WTC11 (cell line): ENCODE measurements at regions not wholly inside any gene's neighbourhood (a gene's known extent, or its start where the extent isn't known, plus 50 kb on each side); places are given as distances from the start of the nearest gene placed in this dataset.
A peak's percentile ranks its signal among the peaks of the same experiment; 100 is the strongest.

Experiments used
- ATAC-seq: fragments of 200-7000 bp; cut with Tn5 transposase; 2 replicates; pipeline ENCODE4 v1.10.0; 2021; ENCODE audit warnings: mild to moderate bottlenecking, moderate library complexity
- CTCF ChIA-PET: fragments of 300-600 bp; sonication (Branson Sonifier 250); formaldehyde crosslinking; loops from one replicate; lab custom pipeline; 2021; ENCODE audit warnings: antibody characterized with exemption; lab: Charles Lee
- POLR2A ChIA-PET: fragments of 350-600 bp; sonication (Branson Sonifier 250); formaldehyde crosslinking; loops from one replicate; lab custom pipeline; 2021; ENCODE audit warnings: antibody characterized with exemption; lab: Charles Lee
- DNase-seq: peaks from one replicate; pipeline ENCODE4 v3.0.0; 2021; ENCODE audit warnings: low spot score
- H3K27ac Mint-ChIP-seq: 2 replicates; pipeline ENCODE4 v1.8.0; 2021; ENCODE audit warnings: mixed read lengths
- H3K27me3 Mint-ChIP-seq: 2 replicates; pipeline ENCODE4 v1.8.0; 2021; ENCODE audit warnings: low read depth, mild to moderate bottlenecking, moderate library complexity, mixed read lengths
- H3K36me3 Mint-ChIP-seq: 2 replicates; pipeline ENCODE4 v1.8.0; 2021; ENCODE audit warnings: mixed read lengths
- H3K4me1 Mint-ChIP-seq: 2 replicates; pipeline ENCODE4 v1.8.0; 2022; ENCODE audit warnings: mixed read lengths
- H3K4me3 Mint-ChIP-seq: 2 replicates; pipeline ENCODE4 v1.8.0; 2021; ENCODE audit warnings: mild to moderate bottlenecking, moderate library complexity, mixed read lengths
- H3K9me3 Mint-ChIP-seq: 2 replicates; pipeline ENCODE4 v1.8.0; 2021; ENCODE audit warnings: mixed read lengths
- ATF1 ChIP-seq: sonication (generic); formaldehyde crosslinking; IDR thresholded peaks from 2 replicates; pipeline ENCODE4 v1.8.1; 2023; ENCODE audit warnings: mild to moderate bottlenecking, moderate library complexity, missing genetic modification reagents
- CBFB ChIP-seq: sonication (generic); formaldehyde crosslinking; IDR thresholded peaks from 2 replicates; pipeline ENCODE4 v1.8.1; 2022; ENCODE audit warnings: mild to moderate bottlenecking, low read depth, missing genetic modification reagents
- CREB1 ChIP-seq: sonication (generic); formaldehyde crosslinking; IDR thresholded peaks from 2 replicates; pipeline ENCODE4 v1.8.0; 2023; ENCODE audit warnings: mild to moderate bottlenecking, missing genetic modification reagents
- ELF4 ChIP-seq: sonication (generic); formaldehyde crosslinking; IDR thresholded peaks from 2 replicates; pipeline ENCODE4 v1.8.1; 2022; ENCODE audit warnings: low read depth, mild to moderate bottlenecking, moderate library complexity, missing genetic modification reagents
- EMX1 ChIP-seq: fragments of 250-450 bp; sonication (Bioruptor Pico); IDR thresholded peaks from 2 replicates; pipeline ENCODE4 v1.8.0; 2021; ENCODE audit warnings: mild to moderate bottlenecking
- FOXP1 ChIP-seq: sonication (generic); formaldehyde crosslinking; IDR thresholded peaks from 2 replicates; pipeline ENCODE4 v1.8.0; 2022; ENCODE audit warnings: missing genetic modification reagents, mild to moderate bottlenecking, moderate library complexity, borderline replicate concordance
- GRHL2 ChIP-seq: fragments of 250-450 bp; sonication (Bioruptor Pico); IDR thresholded peaks from 2 replicates; pipeline ENCODE4 v1.8.0; 2022; ENCODE audit warnings: mild to moderate bottlenecking, moderate library complexity; ENCODE audit not compliant: insufficient replicate concordance, severe bottlenecking
- IRF2 ChIP-seq: sonication (generic); formaldehyde crosslinking; IDR thresholded peaks from 2 replicates; pipeline ENCODE4 v1.8.0; 2022; ENCODE audit warnings: low read depth, missing genetic modification reagents, borderline replicate concordance
- NFE2L1 ChIP-seq: sonication (generic); formaldehyde crosslinking; IDR thresholded peaks from 2 replicates; pipeline ENCODE4 v1.8.1; 2023; ENCODE audit warnings: missing genetic modification reagents
- NFYB ChIP-seq: sonication (generic); formaldehyde crosslinking; conservative IDR thresholded peaks from 2 replicates; pipeline ENCODE4 v1.8.0; 2022; ENCODE audit warnings: low read depth, missing genetic modification reagents
- NR1H2 ChIP-seq: sonication (generic); formaldehyde crosslinking; IDR thresholded peaks from 2 replicates; pipeline ENCODE4 v1.9.0; 2021; ENCODE audit warnings: mild to moderate bottlenecking, moderate library complexity, missing genetic modification reagents
- SMAD3 ChIP-seq: sonication (generic); formaldehyde crosslinking; IDR thresholded peaks from 2 replicates; pipeline ENCODE4 v1.8.0; 2022; ENCODE audit warnings: missing genetic modification reagents, mild to moderate bottlenecking, borderline replicate concordance
- SOX15 ChIP-seq: fragments of 250-450 bp; sonication (Bioruptor Pico); IDR thresholded peaks from 2 replicates; pipeline ENCODE4 v1.9.0; 2021; ENCODE audit warnings: mild to moderate bottlenecking
- TEAD1 ChIP-seq: sonication (generic); formaldehyde crosslinking; IDR thresholded peaks from 2 replicates; pipeline ENCODE4 v1.8.0; 2022; ENCODE audit warnings: mild to moderate bottlenecking, missing genetic modification reagents
- ZBTB21 ChIP-seq: sonication (generic); formaldehyde crosslinking; IDR thresholded peaks from 2 replicates; pipeline ENCODE4 v1.8.1; 2023; ENCODE audit warnings: mild to moderate bottlenecking, missing genetic modification reagents, borderline replicate concordance
- ZNF219 ChIP-seq: sonication (generic); formaldehyde crosslinking; IDR thresholded peaks from 2 replicates; pipeline ENCODE4 v1.8.0; 2023; ENCODE audit warnings: missing genetic modification reagents, mild to moderate bottlenecking, borderline replicate concordance
- ZNF263 ChIP-seq: sonication (generic); formaldehyde crosslinking; IDR thresholded peaks from 2 replicates; pipeline ENCODE4 v1.8.1; 2022; ENCODE audit warnings: low read depth, mild to moderate bottlenecking, moderate library complexity, missing genetic modification reagents
- ZNF396 ChIP-seq: fragments of 250-450 bp; sonication (Bioruptor Pico); IDR thresholded peaks from 2 replicates; pipeline ENCODE4 v1.8.0; 2021; ENCODE audit warnings: mild to moderate bottlenecking, moderate library complexity, borderline replicate concordance
- ZNF416 ChIP-seq: fragments of 250-450 bp; sonication (Bioruptor Pico); IDR thresholded peaks from 2 replicates; pipeline ENCODE4 v1.9.0; 2021; ENCODE audit warnings: mild to moderate bottlenecking, inconsistent platforms
- ZNF423 ChIP-seq: fragments of 250-450 bp; sonication (Bioruptor Pico); IDR thresholded peaks from 2 replicates; pipeline ENCODE4 v2.1.2; 2022; ENCODE audit warnings: mild to moderate bottlenecking, moderate library complexity
- TF ChIP-seq, protein P1 (sequence below): sonication (generic); formaldehyde crosslinking; IDR thresholded peaks from 2 replicates; pipeline ENCODE4 v1.8.0; 2023; ENCODE audit warnings: mild to moderate bottlenecking, missing genetic modification reagents
- TF ChIP-seq, protein P2 (sequence below): sonication (generic); formaldehyde crosslinking; IDR thresholded peaks from 2 replicates; pipeline ENCODE4 v1.8.1; 2023; ENCODE audit warnings: mild to moderate bottlenecking, missing genetic modification reagents, borderline replicate concordance
- TF ChIP-seq, protein P3 (sequence below): fragments of 250-450 bp; sonication (Bioruptor Pico); IDR thresholded peaks from 2 replicates; pipeline ENCODE4 v1.8.0; 2021; ENCODE audit warnings: mild to moderate bottlenecking
- TF ChIP-seq, protein P4 (sequence below): sonication (generic); formaldehyde crosslinking; IDR thresholded peaks from 2 replicates; pipeline ENCODE4 v1.8.1; 2023; ENCODE audit warnings: mild to moderate bottlenecking, missing genetic modification reagents
- TF ChIP-seq, protein P5 (sequence below): sonication (generic); formaldehyde crosslinking; conservative IDR thresholded peaks from 2 replicates; pipeline ENCODE4 v1.8.1; 2022; ENCODE audit warnings: mild to moderate bottlenecking, missing genetic modification reagents
- TF ChIP-seq, protein P6 (sequence below): sonication (generic); formaldehyde crosslinking; IDR thresholded peaks from 2 replicates; pipeline ENCODE4 v1.8.1; 2023; ENCODE audit warnings: mild to moderate bottlenecking, missing genetic modification reagents, moderate library complexity
- TF ChIP-seq, protein P7 (sequence below): sonication (generic); formaldehyde crosslinking; IDR thresholded peaks from 2 replicates; pipeline ENCODE4 v1.8.0; 2023; ENCODE audit warnings: missing genetic modification reagents

DNA sequence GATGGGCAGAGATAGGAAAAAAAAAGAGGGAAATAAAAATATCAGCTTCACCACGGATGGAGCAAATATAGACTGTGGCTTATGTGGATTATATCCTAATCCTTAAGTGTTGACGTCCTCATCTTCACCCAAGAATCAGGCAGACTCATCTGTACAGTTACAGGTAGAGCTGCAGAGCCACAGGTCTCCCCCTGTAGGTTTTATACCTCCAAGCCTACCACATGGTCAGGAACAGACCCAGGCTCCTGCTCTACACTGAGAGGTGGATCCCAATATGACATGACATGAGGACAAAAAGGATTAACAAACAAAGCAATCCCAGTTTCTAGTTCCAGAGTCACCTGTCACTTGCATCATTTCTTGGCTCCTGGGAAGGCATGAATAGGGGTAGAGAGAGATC is 400.8 kb downstream of the SEMA3D start:
- H3K4me3 Mint-ChIP-seq, result no peak overlapping the region

DNA sequence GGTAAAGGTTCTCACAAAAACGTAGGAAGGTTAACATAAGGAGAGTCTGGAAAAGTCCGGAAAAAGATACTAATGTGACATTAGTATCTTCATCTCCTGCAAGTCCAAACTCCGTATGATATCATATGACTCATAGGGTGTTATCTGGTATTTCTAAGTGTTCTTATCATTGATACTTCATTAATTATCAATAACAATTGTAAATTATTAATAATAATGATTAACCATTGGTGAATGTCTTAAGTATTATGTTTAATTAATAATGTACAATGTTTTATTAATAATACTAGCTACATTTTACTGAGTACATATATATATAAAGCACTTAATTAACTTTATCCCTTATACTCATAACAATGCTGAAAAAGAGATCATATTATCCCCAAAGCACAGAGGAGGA is 402.4 kb downstream of the SEMA3D start:
- Mint-ChIP-seq H3K4me1 (peaks cover 8% of the 10 kb centered on the region), H3K9me3 (0 out of 2 replicates have a peak, but pooled peaks cover 3% of the 10 kb centered on the region), H3K36me3 (no peaks in the 10 kb centered on the region), H3K27me3 (no peaks in the 10 kb centered on the region), H3K27ac (no peak overlapping the region), H3K4me3 (no peak overlapping the region)
- no peak for DNase-seq
- ChIA-PET POLR2A (no interaction called here), CTCF (no interaction called here)
- no peak for ATAC-seq
- TF ChIP-seq NR1H2 (no peak), TEAD1 (CRISPR knock-in tag) (no peak), ZBTB21 (CRISPR knock-in tag) (no peak), IRF2 (CRISPR knock-in tag) (no peak), SOX15 (CRISPR knock-in tag) (no peak), ZNF423 (CRISPR knock-in tag) (no peak), ZNF219 (CRISPR knock-in tag) (no peak), ZNF416 (CRISPR knock-in tag) (no peak)
- TF ChIP-seq, protein P1, sequence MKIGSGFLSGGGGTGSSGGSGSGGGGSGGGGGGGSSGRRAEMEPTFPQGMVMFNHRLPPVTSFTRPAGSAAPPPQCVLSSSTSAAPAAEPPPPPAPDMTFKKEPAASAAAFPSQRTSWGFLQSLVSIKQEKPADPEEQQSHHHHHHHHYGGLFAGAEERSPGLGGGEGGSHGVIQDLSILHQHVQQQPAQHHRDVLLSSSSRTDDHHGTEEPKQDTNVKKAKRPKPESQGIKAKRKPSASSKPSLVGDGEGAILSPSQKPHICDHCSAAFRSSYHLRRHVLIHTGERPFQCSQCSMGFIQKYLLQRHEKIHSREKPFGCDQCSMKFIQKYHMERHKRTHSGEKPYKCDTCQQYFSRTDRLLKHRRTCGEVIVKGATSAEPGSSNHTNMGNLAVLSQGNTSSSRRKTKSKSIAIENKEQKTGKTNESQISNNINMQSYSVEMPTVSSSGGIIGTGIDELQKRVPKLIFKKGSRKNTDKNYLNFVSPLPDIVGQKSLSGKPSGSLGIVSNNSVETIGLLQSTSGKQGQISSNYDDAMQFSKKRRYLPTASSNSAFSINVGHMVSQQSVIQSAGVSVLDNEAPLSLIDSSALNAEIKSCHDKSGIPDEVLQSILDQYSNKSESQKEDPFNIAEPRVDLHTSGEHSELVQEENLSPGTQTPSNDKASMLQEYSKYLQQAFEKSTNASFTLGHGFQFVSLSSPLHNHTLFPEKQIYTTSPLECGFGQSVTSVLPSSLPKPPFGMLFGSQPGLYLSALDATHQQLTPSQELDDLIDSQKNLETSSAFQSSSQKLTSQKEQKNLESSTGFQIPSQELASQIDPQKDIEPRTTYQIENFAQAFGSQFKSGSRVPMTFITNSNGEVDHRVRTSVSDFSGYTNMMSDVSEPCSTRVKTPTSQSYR (CRISPR knock-in tag), result no peak

More for the DNA sequence above, 400.8 kb downstream of the SEMA3D start:
- ATAC-seq (peak; percentile 88), DNase-seq (no peak)
- TF ChIP-seq NFE2L1 (no peak), NFYB (CRISPR knock-in tag) (no peak), SMAD3 (CRISPR knock-in tag) (no peak), ELF4 (CRISPR knock-in tag) (no peak), GRHL2 (CRISPR knock-in tag) (no peak), CREB1 (CRISPR knock-in tag) (no peak), FOXP1 (CRISPR knock-in tag) (no peak), EMX1 (CRISPR knock-in tag) (no peak), ZNF263 (CRISPR knock-in tag) (no peak), ATF1 (CRISPR knock-in tag) (no peak), ZNF396 (no peak), CBFB (CRISPR knock-in tag) (no peak)
- TF ChIP-seq, protein P2, sequence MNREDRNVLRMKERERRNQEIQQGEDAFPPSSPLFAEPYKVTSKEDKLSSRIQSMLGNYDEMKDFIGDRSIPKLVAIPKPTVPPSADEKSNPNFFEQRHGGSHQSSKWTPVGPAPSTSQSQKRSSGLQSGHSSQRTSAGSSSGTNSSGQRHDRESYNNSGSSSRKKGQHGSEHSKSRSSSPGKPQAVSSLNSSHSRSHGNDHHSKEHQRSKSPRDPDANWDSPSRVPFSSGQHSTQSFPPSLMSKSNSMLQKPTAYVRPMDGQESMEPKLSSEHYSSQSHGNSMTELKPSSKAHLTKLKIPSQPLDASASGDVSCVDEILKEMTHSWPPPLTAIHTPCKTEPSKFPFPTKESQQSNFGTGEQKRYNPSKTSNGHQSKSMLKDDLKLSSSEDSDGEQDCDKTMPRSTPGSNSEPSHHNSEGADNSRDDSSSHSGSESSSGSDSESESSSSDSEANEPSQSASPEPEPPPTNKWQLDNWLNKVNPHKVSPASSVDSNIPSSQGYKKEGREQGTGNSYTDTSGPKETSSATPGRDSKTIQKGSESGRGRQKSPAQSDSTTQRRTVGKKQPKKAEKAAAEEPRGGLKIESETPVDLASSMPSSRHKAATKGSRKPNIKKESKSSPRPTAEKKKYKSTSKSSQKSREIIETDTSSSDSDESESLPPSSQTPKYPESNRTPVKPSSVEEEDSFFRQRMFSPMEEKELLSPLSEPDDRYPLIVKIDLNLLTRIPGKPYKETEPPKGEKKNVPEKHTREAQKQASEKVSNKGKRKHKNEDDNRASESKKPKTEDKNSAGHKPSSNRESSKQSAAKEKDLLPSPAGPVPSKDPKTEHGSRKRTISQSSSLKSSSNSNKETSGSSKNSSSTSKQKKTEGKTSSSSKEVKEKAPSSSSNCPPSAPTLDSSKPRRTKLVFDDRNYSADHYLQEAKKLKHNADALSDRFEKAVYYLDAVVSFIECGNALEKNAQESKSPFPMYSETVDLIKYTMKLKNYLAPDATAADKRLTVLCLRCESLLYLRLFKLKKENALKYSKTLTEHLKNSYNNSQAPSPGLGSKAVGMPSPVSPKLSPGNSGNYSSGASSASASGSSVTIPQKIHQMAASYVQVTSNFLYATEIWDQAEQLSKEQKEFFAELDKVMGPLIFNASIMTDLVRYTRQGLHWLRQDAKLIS (CRISPR knock-in tag), result no peak
- TF ChIP-seq, protein P3, sequence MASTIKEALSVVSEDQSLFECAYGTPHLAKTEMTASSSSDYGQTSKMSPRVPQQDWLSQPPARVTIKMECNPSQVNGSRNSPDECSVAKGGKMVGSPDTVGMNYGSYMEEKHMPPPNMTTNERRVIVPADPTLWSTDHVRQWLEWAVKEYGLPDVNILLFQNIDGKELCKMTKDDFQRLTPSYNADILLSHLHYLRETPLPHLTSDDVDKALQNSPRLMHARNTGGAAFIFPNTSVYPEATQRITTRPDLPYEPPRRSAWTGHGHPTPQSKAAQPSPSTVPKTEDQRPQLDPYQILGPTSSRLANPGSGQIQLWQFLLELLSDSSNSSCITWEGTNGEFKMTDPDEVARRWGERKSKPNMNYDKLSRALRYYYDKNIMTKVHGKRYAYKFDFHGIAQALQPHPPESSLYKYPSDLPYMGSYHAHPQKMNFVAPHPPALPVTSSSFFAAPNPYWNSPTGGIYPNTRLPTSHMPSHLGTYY (CRISPR knock-in tag), result no peak
- TF ChIP-seq, protein P4, sequence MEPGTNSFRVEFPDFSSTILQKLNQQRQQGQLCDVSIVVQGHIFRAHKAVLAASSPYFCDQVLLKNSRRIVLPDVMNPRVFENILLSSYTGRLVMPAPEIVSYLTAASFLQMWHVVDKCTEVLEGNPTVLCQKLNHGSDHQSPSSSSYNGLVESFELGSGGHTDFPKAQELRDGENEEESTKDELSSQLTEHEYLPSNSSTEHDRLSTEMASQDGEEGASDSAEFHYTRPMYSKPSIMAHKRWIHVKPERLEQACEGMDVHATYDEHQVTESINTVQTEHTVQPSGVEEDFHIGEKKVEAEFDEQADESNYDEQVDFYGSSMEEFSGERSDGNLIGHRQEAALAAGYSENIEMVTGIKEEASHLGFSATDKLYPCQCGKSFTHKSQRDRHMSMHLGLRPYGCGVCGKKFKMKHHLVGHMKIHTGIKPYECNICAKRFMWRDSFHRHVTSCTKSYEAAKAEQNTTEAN (CRISPR knock-in tag), result no peak
- TF ChIP-seq, protein P5, sequence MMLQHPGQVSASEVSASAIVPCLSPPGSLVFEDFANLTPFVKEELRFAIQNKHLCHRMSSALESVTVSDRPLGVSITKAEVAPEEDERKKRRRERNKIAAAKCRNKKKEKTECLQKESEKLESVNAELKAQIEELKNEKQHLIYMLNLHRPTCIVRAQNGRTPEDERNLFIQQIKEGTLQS, result no peak
- TF ChIP-seq, protein P6, sequence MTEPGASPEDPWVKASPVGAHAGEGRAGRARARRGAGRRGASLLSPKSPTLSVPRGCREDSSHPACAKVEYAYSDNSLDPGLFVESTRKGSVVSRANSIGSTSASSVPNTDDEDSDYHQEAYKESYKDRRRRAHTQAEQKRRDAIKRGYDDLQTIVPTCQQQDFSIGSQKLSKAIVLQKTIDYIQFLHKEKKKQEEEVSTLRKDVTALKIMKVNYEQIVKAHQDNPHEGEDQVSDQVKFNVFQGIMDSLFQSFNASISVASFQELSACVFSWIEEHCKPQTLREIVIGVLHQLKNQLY (CRISPR knock-in tag), result no peak
- TF ChIP-seq, protein P7, sequence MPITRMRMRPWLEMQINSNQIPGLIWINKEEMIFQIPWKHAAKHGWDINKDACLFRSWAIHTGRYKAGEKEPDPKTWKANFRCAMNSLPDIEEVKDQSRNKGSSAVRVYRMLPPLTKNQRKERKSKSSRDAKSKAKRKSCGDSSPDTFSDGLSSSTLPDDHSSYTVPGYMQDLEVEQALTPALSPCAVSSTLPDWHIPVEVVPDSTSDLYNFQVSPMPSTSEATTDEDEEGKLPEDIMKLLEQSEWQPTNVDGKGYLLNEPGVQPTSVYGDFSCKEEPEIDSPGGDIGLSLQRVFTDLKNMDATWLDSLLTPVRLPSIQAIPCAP, result no peak
- H3K27me3 Mint-ChIP-seq, result no peaks in the 10 kb centered on the region
- no peak overlapping the region for H3K27ac Mint-ChIP-seq
- ChIA-PET CTCF (no interaction called here), POLR2A (no interaction called here)
- no peaks in the 10 kb centered on the region for H3K36me3 Mint-ChIP-seq
- peaks cover 8% of the 10 kb centered on the region for H3K4me1 Mint-ChIP-seq
- H3K9me3 Mint-ChIP-seq, result no peaks in the 10 kb centered on the region
